Skin epidermis (tissue), 12 donors: ENCODE measurements at regions not wholly inside any gene's neighbourhood (a gene's known extent, or its start where the extent isn't known, plus 50 kb on each side); places are given as distances from the start of the nearest gene placed in this dataset.
"Not testable (repeated sequence)": the region's sequence is repeated elsewhere in the genome, so short reads cannot be mapped to it uniquely, and the experiment has no call there.

ENCODE experiments used
- H3K27ac ChIP-seq, 21 experiments: fragments of 200-600 bp; sonication (generic) in 11 of 21; one replicate each; pipeline ENCODE4 v1.5.0; 2020; ENCODE audit warnings: mild to moderate bottlenecking in 3 of 21, inconsistent platforms in 2 of 21, moderate library complexity in 2 of 21
- H3K4me3 ChIP-seq, 7 experiments: fragments of 200-600 bp; sonication (generic) in 2 of 7; one replicate each; pipeline ENCODE4 v1.5.0; 2020; ENCODE audit warnings: inconsistent platforms in 2 of 7, mild to moderate bottlenecking in 2 of 7, moderate library complexity in 1 of 7

GRCh38 chr19:30811397-30812098 lies 439.4 kb downstream of the ZNF536 start:
- no peak overlapping the region for H3K4me3 ChIP-seq
- no peak overlapping the region for H3K27ac ChIP-seq

- no peak overlapping the region for H3K27ac ChIP-seq
- H3K4me3 ChIP-seq = no peak overlapping the region
These were observed 438.5 kb downstream of the ZNF536 start for GRCh38 chr19:30810726-30811125.

GRCh38 chr19:30807278-30807677 lies 435.1 kb downstream of the ZNF536 start:
- Histone ChIP-seq H3K4me3 (no peak overlapping the region), H3K27ac (no peak overlapping the region)

- H3K4me3 ChIP-seq = no peak overlapping the region
- no peak overlapping the region for H3K27ac ChIP-seq
These were observed 434.1 kb downstream of the ZNF536 start for GRCh38 chr19:30806311-30806710.

- no peak overlapping the region for H3K27ac ChIP-seq
These were observed 432.6 kb downstream of the ZNF536 start for GRCh38 chr19:30804751-30805150.

GRCh38 chr19:30804333-30804732 lies 432.1 kb downstream of the ZNF536 start:
- not testable (repeated sequence) for H3K4me3 ChIP-seq, H3K27ac ChIP-seq

More at GRCh38 chr19:30804751-30805150, 432.6 kb downstream of the ZNF536 start:
- no peak overlapping the region for H3K4me3 ChIP-seq

- no peak overlapping the region for H3K27ac ChIP-seq
- no peak overlapping the region for H3K4me3 ChIP-seq
These were observed 430.3 kb downstream of the ZNF536 start for GRCh38 chr19:30802424-30803013.

GRCh38 chr19:30799865-30800755 lies 427.9 kb downstream of the ZNF536 start:
- H3K27ac ChIP-seq = no peak overlapping the region
- H3K4me3 ChIP-seq = no peak overlapping the region

GRCh38 chr19:30795727-30796126 lies 423.5 kb downstream of the ZNF536 start:
- no peak overlapping the region for H3K4me3 ChIP-seq
- no peak overlapping the region for H3K27ac ChIP-seq

- Histone ChIP-seq H3K4me3 (no peak overlapping the region), H3K27ac (no peak overlapping the region)
These were observed 420.6 kb downstream of the ZNF536 start for GRCh38 chr19:30792561-30793505.

- peak overlapping the region in 4 of 21 experiments; percentile 1 to 46 (median 30) for H3K27ac ChIP-seq
These were observed 418.9 kb downstream of the ZNF536 start for GRCh38 chr19:30791088-30791487.

GRCh38 chr19:30790056-30790680 lies 418.0 kb downstream of the ZNF536 start:
- Histone ChIP-seq H3K27ac (peak overlapping the region in 3 of 21 experiments; percentile 17 to 45 (median 25)), H3K4me3 (no peak overlapping the region)

More at GRCh38 chr19:30791088-30791487, 418.9 kb downstream of the ZNF536 start:
- H3K4me3 ChIP-seq = no peak overlapping the region

GRCh38 chr19:30788105-30788765 lies 416.1 kb downstream of the ZNF536 start:
- Histone ChIP-seq H3K4me3 (no peak overlapping the region), H3K27ac (no peak overlapping the region)

GRCh38 chr19:30785458-30786137 lies 413.4 kb downstream of the ZNF536 start:
- H3K4me3 ChIP-seq = no peak overlapping the region
- H3K27ac ChIP-seq = no peak overlapping the region

GRCh38 chr19:30784850-30785457 lies 412.8 kb downstream of the ZNF536 start:
- no peak overlapping the region for H3K27ac ChIP-seq
- no peak overlapping the region for H3K4me3 ChIP-seq

- no peak overlapping the region for H3K27ac ChIP-seq
- no peak overlapping the region for H3K4me3 ChIP-seq
These were observed 411.8 kb downstream of the ZNF536 start for GRCh38 chr19:30783936-30784335.

- no peak overlapping the region for H3K27ac ChIP-seq
- H3K4me3 ChIP-seq = no peak overlapping the region
These were observed 411.0 kb downstream of the ZNF536 start for GRCh38 chr19:30783212-30783611.
